T-helper 2 cell treated with Interferon-gamma antibody and Interleukin-4, amounts not matched to agents 5 μg/mL and 100 μg/mL, for 36 hours (primary cell): ENCODE measurements at regions not wholly inside any gene's neighbourhood (a gene's known extent, or its start where the extent isn't known, plus 50 kb on each side); places are given as distances from the start of the nearest gene placed in this dataset.

ENCODE experiments used
- DNase-seq: peaks from one replicate; pipeline ENCODE4 v3.0.0; 2021; ENCODE audit warnings: low spot score
- H3K27ac Mint-ChIP-seq: one replicate; pipeline ENCODE4 v1.8.0; 2021; ENCODE audit warnings: mild to moderate bottlenecking, mixed read lengths
- H3K27me3 Mint-ChIP-seq: one replicate; pipeline ENCODE4 v1.8.0; 2021; ENCODE audit warnings: low read depth, mixed read lengths
- H3K36me3 Mint-ChIP-seq: one replicate; pipeline ENCODE4 v1.8.0; 2021; ENCODE audit warnings: low read depth, mixed read lengths
- H3K4me1 Mint-ChIP-seq: one replicate; pipeline ENCODE4 v1.8.0; 2021; ENCODE audit warnings: low read depth, mixed read lengths
- H3K4me3 Mint-ChIP-seq: one replicate; pipeline ENCODE4 v1.8.0; 2022; ENCODE audit warnings: mild to moderate bottlenecking, moderate library complexity, mixed read lengths
- H3K9me3 Mint-ChIP-seq: one replicate; pipeline ENCODE4 v1.8.0; 2021; ENCODE audit warnings: mixed read lengths

DNA sequence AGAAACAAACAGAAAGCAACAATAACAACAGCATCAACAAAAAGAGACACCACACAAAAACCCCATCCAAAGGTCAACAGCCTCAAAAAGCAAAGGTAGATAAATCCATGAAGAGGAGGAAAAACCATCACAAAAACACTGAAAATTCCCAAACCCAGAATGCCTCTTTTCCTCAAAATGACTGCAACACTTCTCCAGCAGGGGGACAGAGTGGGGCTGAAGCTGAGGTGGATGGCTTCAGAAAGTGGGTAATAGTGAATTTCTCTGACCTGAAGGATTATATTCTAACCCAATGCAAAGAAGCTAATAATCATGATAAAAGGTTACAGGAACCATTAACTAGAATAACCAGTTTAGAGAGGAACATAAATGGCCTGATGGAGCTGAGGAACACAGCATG lies 888.2 kb downstream of the RAB28 start:
- Mint-ChIP-seq H3K27ac (no peak overlapping the region), H3K27me3 (no peaks in the 10 kb centered on the region), H3K36me3 (no peaks in the 10 kb centered on the region), H3K4me1 (no peaks in the 10 kb centered on the region), H3K9me3 (peaks cover 9% of the 10 kb centered on the region), H3K4me3 (no peak overlapping the region)
- no peak for DNase-seq

GRCh38 chr4:12595489-12595888 lies 888.7 kb downstream of the RAB28 start:
- Mint-ChIP-seq H3K27me3 (no peaks in the 10 kb centered on the region), H3K9me3 (peaks cover 9% of the 10 kb centered on the region)

GRCh38 chr4:12588582-12588981 lies 895.6 kb downstream of the RAB28 start:
- no peak overlapping the region for H3K27ac Mint-ChIP-seq
- H3K4me1 Mint-ChIP-seq: no peaks in the 10 kb centered on the region
- no peak for DNase-seq

More at GRCh38 chr4:12595489-12595888, 888.7 kb downstream of the RAB28 start:
- H3K27ac Mint-ChIP-seq: no peak overlapping the region
- no peaks in the 10 kb centered on the region for H3K4me1 Mint-ChIP-seq
- H3K36me3 Mint-ChIP-seq: no peaks in the 10 kb centered on the region
- DNase-seq: no peak
- no peak overlapping the region for H3K4me3 Mint-ChIP-seq

DNA sequence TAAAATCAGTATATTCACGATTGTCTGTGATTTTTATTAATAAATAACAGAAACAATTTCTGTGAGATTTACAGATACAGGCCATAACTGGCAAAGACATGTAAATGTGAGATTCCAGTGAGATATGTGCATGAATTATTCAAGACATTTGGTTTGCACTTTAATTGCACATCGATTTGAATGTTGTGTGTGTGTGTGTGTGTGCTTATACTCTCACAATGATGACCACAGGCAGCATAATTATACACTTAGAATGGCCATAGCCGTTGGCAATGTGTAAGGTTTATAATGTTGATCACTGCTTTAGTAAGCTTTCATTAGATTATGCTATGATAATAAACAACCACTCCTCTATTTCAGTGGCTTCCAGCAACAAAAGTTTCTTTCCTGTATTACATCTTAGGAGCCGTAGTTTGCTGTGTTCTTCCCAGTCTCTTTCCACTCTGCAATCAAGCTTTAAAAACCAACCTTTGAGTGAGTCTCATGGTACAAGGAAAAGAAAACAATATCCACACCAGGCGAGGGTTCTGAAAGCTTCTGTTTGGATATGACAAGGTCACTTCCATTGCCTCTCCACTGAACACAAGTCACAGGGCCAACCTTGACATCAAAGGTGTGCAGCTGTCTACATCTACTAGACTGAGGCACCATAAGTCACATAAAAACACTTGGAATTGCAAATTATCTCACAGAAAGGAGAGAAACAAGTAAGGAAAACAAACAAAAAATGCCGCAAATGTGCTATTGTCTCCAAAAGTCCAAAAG lies 897.7 kb downstream of the RAB28 start:
- Mint-ChIP-seq H3K27ac (no peak overlapping the region), H3K4me1 (no peaks in the 10 kb centered on the region), H3K27me3 (no peaks in the 10 kb centered on the region), H3K9me3 (no peaks in the 10 kb centered on the region), H3K4me3 (no peak overlapping the region), H3K36me3 (no peaks in the 10 kb centered on the region)
- no peak for DNase-seq

More at GRCh38 chr4:12588582-12588981, 895.6 kb downstream of the RAB28 start:
- no peaks in the 10 kb centered on the region for H3K27me3 Mint-ChIP-seq
- H3K9me3 Mint-ChIP-seq: no peaks in the 10 kb centered on the region
- H3K4me3 Mint-ChIP-seq: no peak overlapping the region
- H3K36me3 Mint-ChIP-seq: no peaks in the 10 kb centered on the region

DNA sequence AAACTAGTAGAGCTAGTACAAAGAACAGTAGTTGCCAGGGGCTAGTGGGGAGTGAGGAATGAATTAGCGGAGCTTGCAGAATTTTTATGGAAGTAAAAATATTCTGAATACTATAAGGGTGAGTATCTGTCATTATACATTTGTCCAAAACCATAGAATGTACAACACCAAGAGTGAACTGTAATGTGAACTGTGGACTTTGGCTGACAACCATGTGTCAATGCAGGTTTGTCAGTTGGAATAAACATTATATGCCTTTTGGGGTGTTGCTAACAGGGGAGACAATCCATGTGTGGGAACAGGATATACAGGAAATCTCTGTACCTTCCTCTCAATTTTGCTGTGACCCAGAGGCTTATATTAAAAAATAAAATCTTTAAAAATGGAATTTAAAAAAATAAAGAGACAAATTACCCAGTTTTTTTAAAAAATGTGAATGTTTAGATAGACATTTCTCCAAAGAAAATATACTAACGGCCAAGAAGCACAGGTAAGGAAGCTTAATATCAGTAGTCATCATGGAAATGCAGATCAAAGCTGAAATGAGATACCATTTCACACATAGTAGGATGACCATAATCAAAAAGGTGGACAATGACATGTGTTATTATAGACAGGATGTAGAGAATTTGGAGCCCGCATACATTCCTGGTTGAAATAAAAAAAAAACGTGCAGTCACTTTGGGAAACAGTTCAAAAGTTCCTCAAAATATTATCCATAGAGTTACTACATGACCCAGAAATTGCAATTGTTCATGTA lies 899.8 kb downstream of the RAB28 start:
- no peaks in the 10 kb centered on the region for H3K36me3 Mint-ChIP-seq
- H3K4me3 Mint-ChIP-seq: no peak overlapping the region
- H3K27me3 Mint-ChIP-seq: no peaks in the 10 kb centered on the region
- H3K9me3 Mint-ChIP-seq: no peaks in the 10 kb centered on the region
- DNase-seq: no peak
- no peaks in the 10 kb centered on the region for H3K4me1 Mint-ChIP-seq
- no peak overlapping the region for H3K27ac Mint-ChIP-seq

DNA sequence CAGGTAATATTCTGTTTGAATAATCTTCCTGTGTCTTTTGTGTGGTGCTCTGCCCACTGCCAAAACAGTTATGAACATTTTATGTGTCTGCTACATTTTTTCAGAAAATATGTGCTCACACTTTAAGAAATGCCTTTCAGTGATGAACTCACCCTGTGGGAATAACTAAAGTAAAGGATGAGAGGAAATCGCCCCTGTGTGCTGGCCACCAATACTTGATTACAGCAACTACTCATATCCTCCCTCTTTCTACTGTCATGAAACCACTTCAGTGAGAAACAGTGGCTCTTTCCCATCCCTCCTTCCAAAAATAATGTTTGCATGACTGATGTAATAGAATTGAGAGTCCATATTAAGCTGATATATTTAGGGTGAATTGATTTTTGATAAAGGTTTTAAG lies 900.9 kb downstream of the RAB28 start:
- H3K9me3 Mint-ChIP-seq: no peaks in the 10 kb centered on the region
- no peak for DNase-seq
- no peaks in the 10 kb centered on the region for H3K4me1 Mint-ChIP-seq
- no peaks in the 10 kb centered on the region for H3K27me3 Mint-ChIP-seq
- no peaks in the 10 kb centered on the region for H3K36me3 Mint-ChIP-seq
- H3K27ac Mint-ChIP-seq: no peak overlapping the region
- H3K4me3 Mint-ChIP-seq: no peak overlapping the region

DNA sequence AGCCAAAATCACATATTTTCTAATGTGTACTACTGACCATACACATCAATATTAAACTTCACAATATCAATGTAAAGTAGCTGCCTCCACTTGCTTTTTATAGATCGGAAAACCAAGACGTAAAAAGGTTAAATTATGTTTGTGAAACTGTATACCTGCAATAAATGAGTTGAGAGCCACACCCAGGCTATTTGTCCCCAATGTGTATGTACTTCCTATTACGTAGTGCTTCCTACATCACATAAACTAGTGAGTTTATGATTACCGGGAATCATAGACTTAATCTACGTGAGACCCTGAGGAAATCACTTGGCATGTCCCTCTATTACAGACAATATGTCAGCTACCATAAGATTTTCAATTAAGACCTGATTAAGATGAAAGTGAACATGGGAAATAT lies 903.4 kb downstream of the RAB28 start:
- H3K27me3 Mint-ChIP-seq: no peaks in the 10 kb centered on the region
- no peak overlapping the region for H3K4me3 Mint-ChIP-seq
- H3K27ac Mint-ChIP-seq: no peak overlapping the region
- no peaks in the 10 kb centered on the region for H3K36me3 Mint-ChIP-seq
- no peaks in the 10 kb centered on the region for H3K4me1 Mint-ChIP-seq
- no peaks in the 10 kb centered on the region for H3K9me3 Mint-ChIP-seq
- no peak for DNase-seq

DNA sequence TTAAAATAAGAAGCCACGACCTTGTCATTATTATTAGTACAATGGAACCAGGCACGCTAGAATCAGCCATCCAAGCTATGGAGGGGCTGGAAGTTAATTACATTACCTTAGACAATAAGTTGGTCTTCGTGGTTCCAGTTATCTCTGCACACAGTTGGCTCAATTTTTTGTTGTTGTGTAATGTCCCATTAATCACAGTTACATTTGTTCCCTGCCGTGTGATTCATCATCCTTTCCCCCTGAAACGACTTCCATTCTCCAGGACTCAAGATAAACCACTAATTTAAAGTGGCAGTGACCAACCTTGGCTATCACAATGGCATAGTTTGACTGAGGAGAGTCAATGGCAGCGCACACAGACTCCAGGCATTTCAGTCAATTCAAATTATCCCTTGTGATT lies 905.0 kb downstream of the RAB28 start:
- DNase-seq: no peak
- Mint-ChIP-seq H3K27ac (no peak overlapping the region), H3K36me3 (no peaks in the 10 kb centered on the region), H3K4me1 (no peaks in the 10 kb centered on the region), H3K4me3 (no peak overlapping the region), H3K9me3 (no peaks in the 10 kb centered on the region), H3K27me3 (no peaks in the 10 kb centered on the region)

DNA sequence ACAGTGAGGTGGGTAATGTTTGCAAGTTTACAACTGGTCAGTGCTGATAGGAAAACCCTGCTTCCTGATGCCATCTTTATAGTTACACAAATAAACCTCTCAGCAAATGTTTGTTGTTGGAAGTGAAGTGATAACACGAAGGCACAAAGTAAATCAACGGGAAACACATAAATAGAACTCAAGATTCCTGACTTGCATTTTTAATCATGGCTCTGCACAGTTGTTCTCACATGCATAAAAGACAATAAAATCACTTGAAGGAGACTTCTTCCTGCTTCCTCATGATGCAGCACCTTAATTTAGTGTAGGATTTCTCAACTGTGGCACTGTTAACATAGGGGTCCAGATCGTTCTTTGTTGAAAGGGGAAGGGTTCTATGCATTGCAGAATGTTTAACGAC lies 907.7 kb downstream of the RAB28 start:
- no peaks in the 10 kb centered on the region for H3K36me3 Mint-ChIP-seq
- H3K4me1 Mint-ChIP-seq: no peaks in the 10 kb centered on the region
- no peaks in the 10 kb centered on the region for H3K9me3 Mint-ChIP-seq
- H3K27me3 Mint-ChIP-seq: no peaks in the 10 kb centered on the region
- H3K4me3 Mint-ChIP-seq: no peak overlapping the region
- no peak for DNase-seq
- no peak overlapping the region for H3K27ac Mint-ChIP-seq

DNA sequence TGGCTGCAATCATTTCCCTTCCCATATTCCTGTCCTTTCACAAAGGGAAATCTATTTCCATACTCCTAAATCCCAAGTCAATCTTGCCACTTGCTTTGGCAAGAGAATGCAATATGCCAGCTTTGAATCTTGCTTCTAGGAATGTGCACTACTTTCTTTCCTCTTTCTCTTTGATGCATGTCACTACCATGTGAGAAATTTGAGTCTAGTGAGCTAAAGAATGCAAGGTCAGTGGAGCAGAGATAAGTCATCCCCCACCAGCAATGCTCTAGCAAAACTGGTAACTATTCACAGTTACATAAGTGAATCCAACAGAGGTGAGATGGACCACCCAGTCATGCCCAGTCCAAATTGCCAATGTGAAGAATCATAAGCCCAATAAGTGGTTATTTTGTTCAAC lies 910.4 kb downstream of the RAB28 start:
- Mint-ChIP-seq H3K36me3 (no peaks in the 10 kb centered on the region), H3K4me1 (no peaks in the 10 kb centered on the region), H3K27ac (no peak overlapping the region), H3K27me3 (no peaks in the 10 kb centered on the region), H3K4me3 (no peak overlapping the region), H3K9me3 (no peaks in the 10 kb centered on the region)
- no peak for DNase-seq

- no peak for DNase-seq
- Mint-ChIP-seq H3K27ac (no peak overlapping the region), H3K27me3 (no peaks in the 10 kb centered on the region), H3K9me3 (peaks cover 5% of the 10 kb centered on the region), H3K36me3 (no peaks in the 10 kb centered on the region), H3K4me1 (no peaks in the 10 kb centered on the region), H3K4me3 (no peak overlapping the region)
Measured at GRCh38 chr4:12562476-12563140, 921.5 kb downstream of the RAB28 start.

DNA sequence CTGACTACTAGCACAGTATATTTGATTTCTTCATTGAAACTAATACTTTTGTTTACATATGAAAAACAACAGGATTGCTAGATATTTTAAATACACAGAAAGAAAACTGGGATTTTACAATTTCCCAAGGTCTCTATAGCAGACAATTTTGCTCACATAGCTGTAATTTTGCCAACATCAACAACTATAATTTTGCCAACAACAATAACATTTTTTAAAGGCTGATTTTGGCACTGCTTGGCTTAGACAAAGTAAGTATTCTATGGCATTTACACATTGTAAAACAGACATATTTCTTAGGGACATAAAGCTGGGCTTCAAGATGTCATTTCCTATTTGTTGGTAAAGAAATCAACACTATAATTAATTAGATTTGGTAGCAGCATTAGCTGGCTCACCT lies 922.1 kb downstream of the RAB28 start:
- Mint-ChIP-seq H3K4me1 (no peaks in the 10 kb centered on the region), H3K9me3 (peaks cover 5% of the 10 kb centered on the region), H3K27me3 (no peaks in the 10 kb centered on the region), H3K4me3 (no peak overlapping the region), H3K27ac (no peak overlapping the region), H3K36me3 (no peaks in the 10 kb centered on the region)
- DNase-seq: no peak

DNA sequence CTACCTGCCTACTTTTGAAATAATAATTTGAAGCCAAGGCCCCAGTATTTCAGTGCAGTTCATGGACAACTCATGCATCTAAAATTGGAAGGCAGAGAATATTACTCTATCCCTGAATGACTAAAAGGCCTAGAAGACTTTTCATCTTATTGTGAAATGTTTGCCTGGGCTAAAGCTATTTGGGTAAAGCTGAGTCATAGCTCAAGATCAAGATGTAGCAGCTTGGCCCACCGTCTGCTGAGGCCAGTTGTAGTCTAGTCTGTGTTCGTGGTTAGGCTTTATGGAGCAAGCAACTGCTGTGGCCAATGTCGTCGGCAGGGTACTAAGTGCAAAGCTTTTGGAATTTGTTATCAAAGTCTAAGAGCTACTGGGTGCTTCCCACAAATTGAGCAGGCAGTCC lies 929.1 kb downstream of the RAB28 start:
- H3K27me3 Mint-ChIP-seq: no peaks in the 10 kb centered on the region
- peaks cover 12% of the 10 kb centered on the region for H3K9me3 Mint-ChIP-seq
- DNase-seq: no peak
- H3K4me1 Mint-ChIP-seq: no peaks in the 10 kb centered on the region
- H3K36me3 Mint-ChIP-seq: no peaks in the 10 kb centered on the region
- H3K4me3 Mint-ChIP-seq: no peak overlapping the region
- no peak overlapping the region for H3K27ac Mint-ChIP-seq

DNA sequence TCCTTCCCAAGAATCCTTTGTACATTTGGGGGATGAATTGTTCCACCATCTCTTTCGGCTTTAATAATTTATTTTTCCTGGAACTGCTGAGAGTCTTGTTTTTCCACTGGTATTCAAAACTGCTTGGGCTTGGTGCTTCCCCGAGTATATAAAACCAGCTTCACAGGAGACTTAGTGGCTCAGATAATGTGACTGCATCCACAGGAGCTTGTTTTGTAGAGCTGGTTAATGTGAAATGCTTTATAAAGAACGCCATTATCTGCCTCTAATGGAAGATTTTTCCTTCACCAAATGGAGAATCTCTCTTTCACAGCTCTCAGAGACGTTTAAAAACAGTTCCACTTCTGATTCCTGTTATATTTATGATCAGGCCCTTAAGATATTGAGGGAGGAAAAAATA lies 935.5 kb downstream of the RAB28 start:
- no peak overlapping the region for H3K4me3 Mint-ChIP-seq
- H3K27ac Mint-ChIP-seq: no peak overlapping the region
- H3K4me1 Mint-ChIP-seq: no peaks in the 10 kb centered on the region
- no peaks in the 10 kb centered on the region for H3K27me3 Mint-ChIP-seq
- DNase-seq: no peak
- H3K9me3 Mint-ChIP-seq: peaks cover 9% of the 10 kb centered on the region
- H3K36me3 Mint-ChIP-seq: no peaks in the 10 kb centered on the region
